ENCODE measurements at regions not wholly inside any gene's neighbourhood (a gene's known extent, or its start where the extent isn't known, plus 50 kb on each side); places are given as distances from the start of the nearest gene placed in this dataset.
A peak's percentile ranks its signal among the peaks of the same experiment; 100 is the strongest.
"Not testable (repeated sequence)": the region's sequence is repeated elsewhere in the genome, so short reads cannot be mapped to it uniquely, and the experiment has no call there.

GRCh38 chr21:31786164-31786920, 54.4 kb upstream of the SCAF4 start:
- no peak overlapping the region for H3K4me3 Mint-ChIP-seq (ENCODE audit: unreplicated experiment)
- H3K27me3 Mint-ChIP-seq (ENCODE audit: low read depth) = no peaks in the 10 kb centered on the region
- H3K4me1 Mint-ChIP-seq (ENCODE audit: low read depth) = peaks cover 12% of the 10 kb centered on the region
- no peaks in the 10 kb centered on the region for H3K9me3 Mint-ChIP-seq (ENCODE audit: low read depth)
- H3K36me3 Mint-ChIP-seq (ENCODE audit: low read depth) = no peaks in the 10 kb centered on the region
- no peak overlapping the region for H3K27ac Mint-ChIP-seq (ENCODE audit: unreplicated experiment)
- DNase-seq (ENCODE audit: low spot score) = no peak
- TF ChIP-seq, protein P1, sequence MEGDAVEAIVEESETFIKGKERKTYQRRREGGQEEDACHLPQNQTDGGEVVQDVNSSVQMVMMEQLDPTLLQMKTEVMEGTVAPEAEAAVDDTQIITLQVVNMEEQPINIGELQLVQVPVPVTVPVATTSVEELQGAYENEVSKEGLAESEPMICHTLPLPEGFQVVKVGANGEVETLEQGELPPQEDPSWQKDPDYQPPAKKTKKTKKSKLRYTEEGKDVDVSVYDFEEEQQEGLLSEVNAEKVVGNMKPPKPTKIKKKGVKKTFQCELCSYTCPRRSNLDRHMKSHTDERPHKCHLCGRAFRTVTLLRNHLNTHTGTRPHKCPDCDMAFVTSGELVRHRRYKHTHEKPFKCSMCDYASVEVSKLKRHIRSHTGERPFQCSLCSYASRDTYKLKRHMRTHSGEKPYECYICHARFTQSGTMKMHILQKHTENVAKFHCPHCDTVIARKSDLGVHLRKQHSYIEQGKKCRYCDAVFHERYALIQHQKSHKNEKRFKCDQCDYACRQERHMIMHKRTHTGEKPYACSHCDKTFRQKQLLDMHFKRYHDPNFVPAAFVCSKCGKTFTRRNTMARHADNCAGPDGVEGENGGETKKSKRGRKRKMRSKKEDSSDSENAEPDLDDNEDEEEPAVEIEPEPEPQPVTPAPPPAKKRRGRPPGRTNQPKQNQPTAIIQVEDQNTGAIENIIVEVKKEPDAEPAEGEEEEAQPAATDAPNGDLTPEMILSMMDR (IDR thresholded peaks at IDR 0.05) = peak; percentile 39

DNA sequence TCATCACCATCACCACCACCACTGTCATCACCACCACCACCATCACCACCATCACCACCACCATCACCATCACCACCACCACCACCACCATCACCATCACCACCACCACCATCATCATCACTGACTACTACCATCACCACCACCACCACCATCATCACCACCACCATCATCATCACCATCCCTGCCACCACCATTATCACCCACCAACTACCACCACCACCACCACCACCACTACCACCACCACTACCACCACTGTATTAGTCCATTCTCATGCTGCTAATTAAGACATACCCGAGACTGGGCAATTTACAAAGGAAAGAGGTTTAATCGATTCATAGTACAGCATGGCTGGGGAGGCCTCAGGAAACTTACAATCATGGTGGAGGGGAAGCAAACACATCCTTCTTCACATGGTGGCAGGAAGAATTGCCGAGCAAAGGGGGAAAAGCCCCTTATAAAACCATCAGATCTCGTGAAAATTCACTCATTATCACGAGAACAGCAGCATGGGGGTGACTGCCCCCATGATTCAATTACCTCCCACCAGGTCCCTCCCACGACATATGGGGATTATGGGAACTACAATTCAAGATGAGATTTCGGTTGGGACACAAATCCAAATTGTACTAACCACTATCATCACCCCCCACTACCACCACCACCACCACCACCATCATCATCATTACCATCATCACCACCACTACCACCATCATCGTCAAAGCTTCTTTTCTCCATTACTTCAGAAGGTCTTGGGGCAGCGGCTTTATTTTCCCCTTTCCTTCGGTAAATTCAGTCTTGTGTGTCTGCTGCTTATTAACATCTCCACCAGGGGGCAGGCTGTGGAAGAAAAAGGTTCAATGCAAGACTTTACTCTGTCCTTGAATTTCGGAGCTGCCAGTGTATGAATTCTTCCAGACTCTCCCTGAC, 53.6 kb upstream of the SCAF4 start:
- not testable (repeated sequence) for H3K9me3 Mint-ChIP-seq (ENCODE audit: low read depth); H3K27ac Mint-ChIP-seq (ENCODE audit: unreplicated experiment); H3K4me3 Mint-ChIP-seq (ENCODE audit: unreplicated experiment); DNase-seq (ENCODE audit: low spot score); H3K36me3 Mint-ChIP-seq (ENCODE audit: low read depth); H3K27me3 Mint-ChIP-seq (ENCODE audit: low read depth)
- TF ChIP-seq, protein P1 (IDR thresholded peaks at IDR 0.05) = peak; percentile 87
- H3K4me1 Mint-ChIP-seq (ENCODE audit: low read depth) = peaks cover 12% of the 10 kb centered on the region

GRCh38 chr21:31781737-31782136, 49.8 kb upstream of the SCAF4 start:
- Mint-ChIP-seq H3K27me3 (ENCODE audit: low read depth) (no peaks in the 10 kb centered on the region), H3K4me1 (ENCODE audit: low read depth) (peaks cover 12% of the 10 kb centered on the region), H3K36me3 (ENCODE audit: low read depth) (peaks cover 1% of the 10 kb centered on the region), H3K4me3 (ENCODE audit: unreplicated experiment) (no peak overlapping the region), H3K9me3 (ENCODE audit: low read depth) (no peaks in the 10 kb centered on the region), H3K27ac (ENCODE audit: unreplicated experiment) (no peak overlapping the region)
- DNase-seq (ENCODE audit: low spot score) = no peak
- TF ChIP-seq, protein P1 (IDR thresholded peaks at IDR 0.05) = no peak

Data from chondrocyte (in vitro differentiated cells).